ENCODE measurements at regions not wholly inside any gene's neighbourhood (a gene's known extent, or its start where the extent isn't known, plus 50 kb on each side); places are given as distances from the start of the nearest gene placed in this dataset.
"Not testable (repeated sequence)": the region's sequence is repeated elsewhere in the genome, so short reads cannot be mapped to it uniquely, and the experiment has no call there.

- no peaks in the 10 kb centered on the region for H3K27me3 ChIP-seq
- peaks cover 0 to 16% of the 10 kb centered on the region in 2 donors for H3K9me3 ChIP-seq
- no peak for DNase-seq (ENCODE audit: low spot score)
- H3K4me1 ChIP-seq, result no peaks in the 10 kb centered on the region
- no peak overlapping the region for H3K4me3 ChIP-seq
- H3K27ac ChIP-seq, result no peak overlapping the region
- H3K36me3 ChIP-seq, result no peaks in the 10 kb centered on the region
- TF ChIP-seq CTCF (IDR thresholded peaks at IDR 0.05), result no peak
Observed at GRCh38 chr9:79087133-79087532, 484.6 kb upstream of the TLE4 start.

- Histone ChIP-seq H3K4me3 (no peak overlapping the region), H3K36me3 (no peaks in the 10 kb centered on the region), H3K27me3 (no peaks in the 10 kb centered on the region), H3K9me3 (peaks cover 0 to 5% of the 10 kb centered on the region in 2 donors), H3K27ac (no peak overlapping the region), H3K4me1 (no peaks in the 10 kb centered on the region)
- DNase-seq (ENCODE audit: low spot score), result no peak
- no peak for TF ChIP-seq CTCF (IDR thresholded peaks at IDR 0.05)
Observed at GRCh38 chr9:79089054-79089560, 482.7 kb upstream of the TLE4 start.

GRCh38 chr9:79089851-79090250, 481.9 kb upstream of the TLE4 start:
- H3K36me3 ChIP-seq, H3K27ac ChIP-seq, H3K4me3 ChIP-seq: not testable (repeated sequence)

GRCh38 chr9:79103257-79103656, 468.5 kb upstream of the TLE4 start:
- H3K36me3 ChIP-seq; H3K4me1 ChIP-seq; H3K4me3 ChIP-seq; H3K9me3 ChIP-seq; H3K27ac ChIP-seq; H3K27me3 ChIP-seq; DNase-seq (ENCODE audit: low spot score): not testable (repeated sequence)

More at GRCh38 chr9:79089851-79090250, 481.9 kb upstream of the TLE4 start:
- not testable (repeated sequence) for H3K9me3 ChIP-seq; H3K4me1 ChIP-seq; DNase-seq (ENCODE audit: low spot score); H3K27me3 ChIP-seq

- no peaks in the 10 kb centered on the region for H3K4me1 ChIP-seq
- no peaks in the 10 kb centered on the region for H3K9me3 ChIP-seq
- no peak overlapping the region for H3K4me3 ChIP-seq
- H3K27me3 ChIP-seq, result no peaks in the 10 kb centered on the region
- DNase-seq (ENCODE audit: low spot score), result no peak
- no peak overlapping the region for H3K27ac ChIP-seq
- H3K36me3 ChIP-seq, result no peaks in the 10 kb centered on the region
- no peak for TF ChIP-seq CTCF (IDR thresholded peaks at IDR 0.05)
Observed at GRCh38 chr9:79104216-79104615, 467.5 kb upstream of the TLE4 start.

- Histone ChIP-seq H3K27ac (no peak overlapping the region), H3K4me1 (no peaks in the 10 kb centered on the region), H3K4me3 (no peak overlapping the region), H3K27me3 (no peaks in the 10 kb centered on the region), H3K9me3 (no peaks in the 10 kb centered on the region), H3K36me3 (no peaks in the 10 kb centered on the region)
- DNase-seq (ENCODE audit: low spot score), result no peak
- TF ChIP-seq CTCF (IDR thresholded peaks at IDR 0.05), result no peak
Observed at GRCh38 chr9:79104951-79105350, 466.8 kb upstream of the TLE4 start.

GRCh38 chr9:79107911-79108676, 463.7 kb upstream of the TLE4 start:
- H3K4me1 ChIP-seq, result no peaks in the 10 kb centered on the region
- no peak for DNase-seq (ENCODE audit: low spot score)
- H3K4me3 ChIP-seq, result no peak overlapping the region
- no peak for TF ChIP-seq CTCF (IDR thresholded peaks at IDR 0.05)
- no peaks in the 10 kb centered on the region for H3K36me3 ChIP-seq
- no peak overlapping the region for H3K27ac ChIP-seq
- H3K27me3 ChIP-seq, result no peaks in the 10 kb centered on the region
- no peaks in the 10 kb centered on the region for H3K9me3 ChIP-seq
